Dedifferentiated amniotic fluid mesenchymal stem cell (primary cell): ENCODE measurements at regions not wholly inside any gene's neighbourhood (a gene's known extent, or its start where the extent isn't known, plus 50 kb on each side); places are given as distances from the start of the nearest gene placed in this dataset.

Experiments
- DNase-seq: peaks from one replicate; pipeline ENCODE4 v3.0.0-alpha.2; 2016; ENCODE audit errors: extremely low spot score

- DNase-seq, result no peak
Observed at GRCh38 chr12:93944911-93945310, 203.5 kb upstream of the PLXNC1 start.

- DNase-seq, result no peak
Observed at GRCh38 chr12:93946542-93947150, 201.7 kb upstream of the PLXNC1 start.

DNA sequence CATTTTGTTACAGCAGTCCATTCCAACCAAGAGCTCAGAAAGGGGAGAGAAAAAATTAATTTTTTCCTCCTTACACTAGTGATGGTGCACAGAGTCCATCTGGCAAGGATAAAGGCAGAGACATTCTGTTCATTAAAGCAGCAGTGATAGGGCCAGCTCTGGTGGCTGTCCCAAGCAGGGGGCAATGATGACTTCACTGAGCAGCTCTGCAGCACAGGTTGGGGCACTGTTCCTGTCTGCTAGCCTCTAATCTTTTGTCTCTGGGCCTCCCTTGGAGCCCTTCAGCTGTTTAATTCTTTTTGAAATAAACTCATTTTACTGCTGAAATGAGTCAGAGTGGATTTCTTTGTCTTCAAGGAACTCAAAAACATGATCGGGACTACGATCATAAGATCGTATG, 200.9 kb upstream of the PLXNC1 start:
- no peak for DNase-seq

GRCh38 chr12:93950311-93950710, 198.1 kb upstream of the PLXNC1 start:
- no peak for DNase-seq

GRCh38 chr12:93954166-93955112, 193.9 kb upstream of the PLXNC1 start:
- no peak for DNase-seq

- no peak for DNase-seq
Observed at GRCh38 chr12:93956551-93956950, 191.8 kb upstream of the PLXNC1 start.

DNA sequence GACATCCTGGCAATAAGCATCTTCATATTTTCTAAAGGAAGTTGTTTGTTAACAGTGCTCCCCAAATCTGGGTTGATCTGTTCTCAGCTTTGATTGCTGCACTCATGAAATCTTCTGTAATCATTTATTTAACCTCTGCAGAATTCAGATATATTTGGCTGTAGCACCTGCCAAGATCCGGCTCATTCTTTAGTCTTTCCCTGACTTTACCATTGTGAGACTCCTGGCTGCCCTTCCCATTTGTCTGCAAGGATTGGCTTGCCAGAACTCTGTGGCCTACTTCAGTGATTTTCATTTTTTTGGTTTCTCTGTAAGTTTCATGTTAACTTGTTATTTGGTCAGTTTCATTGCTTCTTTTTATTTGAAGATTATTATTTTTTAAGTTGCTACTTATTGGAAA, 191.2 kb upstream of the PLXNC1 start:
- no peak for DNase-seq

DNA sequence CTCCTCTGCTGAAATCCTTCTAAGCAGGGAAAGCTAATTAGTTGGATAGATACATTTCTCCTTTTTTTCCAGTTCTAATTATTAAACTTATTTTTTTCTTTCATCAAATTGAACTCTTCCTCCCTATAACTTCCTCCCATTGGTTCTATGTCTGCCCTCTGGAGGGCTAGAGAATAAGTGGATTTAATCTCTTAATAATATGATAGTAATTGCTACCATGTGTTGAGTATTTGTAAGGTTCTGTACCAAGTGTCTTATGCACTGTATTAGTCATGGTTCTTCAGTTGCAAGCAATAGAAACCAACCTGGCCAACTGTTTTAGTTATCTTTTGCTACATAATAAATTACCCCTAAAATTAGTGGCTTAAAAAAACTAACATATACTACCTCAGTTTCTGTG, 190.5 kb upstream of the PLXNC1 start:
- DNase-seq, result no peak

- no peak for DNase-seq
Observed at GRCh38 chr12:93959657-93960056, 188.7 kb upstream of the PLXNC1 start.

GRCh38 chr12:93960521-93960920, 187.9 kb upstream of the PLXNC1 start:
- DNase-seq, result no peak

DNA sequence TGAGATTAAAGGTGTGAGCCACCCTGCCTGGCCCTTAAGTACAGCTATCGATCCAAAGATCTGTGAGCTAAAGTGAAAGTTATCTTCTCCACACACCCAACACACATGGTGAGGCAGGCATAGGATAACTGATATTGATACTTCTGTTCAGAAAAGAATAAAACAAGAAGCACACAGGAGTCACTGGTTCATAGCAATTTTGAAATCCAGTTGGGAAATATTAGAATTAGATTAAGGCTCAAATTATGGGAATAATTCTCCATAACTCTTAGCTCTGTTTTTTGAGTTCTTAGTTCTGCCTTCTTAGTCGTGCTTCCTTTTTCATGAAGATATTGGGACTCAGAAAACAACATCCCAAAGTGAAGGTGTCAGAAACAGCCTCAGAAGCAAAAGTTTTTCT, 186.0 kb upstream of the PLXNC1 start:
- no peak for DNase-seq

GRCh38 chr12:93964936-93965335, 183.4 kb upstream of the PLXNC1 start:
- DNase-seq, result no peak

DNA sequence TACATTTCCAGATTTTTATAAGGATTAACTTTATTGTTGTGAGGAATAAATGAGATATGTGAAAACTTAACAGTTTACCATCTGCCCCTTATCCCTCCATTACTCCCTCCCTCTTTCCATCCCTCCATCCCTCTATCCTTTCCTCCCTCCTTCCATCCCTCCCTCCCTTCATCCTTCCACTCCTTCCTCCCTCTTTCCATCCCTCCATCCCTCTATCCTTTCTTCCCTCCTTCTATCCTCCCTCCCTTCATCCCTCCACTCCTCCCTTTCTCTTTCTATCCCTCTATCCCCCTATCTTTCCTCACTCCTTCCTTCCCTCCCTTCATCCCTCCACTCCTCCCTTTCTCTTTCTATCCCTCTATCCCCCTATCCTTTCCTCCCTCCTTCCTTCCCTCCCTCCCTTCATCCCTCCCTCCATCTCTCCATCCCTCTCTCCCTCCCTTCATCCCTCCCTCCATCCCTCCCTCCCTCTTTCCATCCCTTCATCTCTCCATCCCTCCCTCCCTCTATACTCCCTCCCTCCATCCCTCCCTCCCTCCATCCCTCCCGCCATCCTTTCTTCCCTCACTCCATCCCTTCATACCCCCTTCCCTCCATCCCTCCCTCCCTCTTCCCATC, 181.8 kb upstream of the PLXNC1 start:
- DNase-seq, result no peak

DNA sequence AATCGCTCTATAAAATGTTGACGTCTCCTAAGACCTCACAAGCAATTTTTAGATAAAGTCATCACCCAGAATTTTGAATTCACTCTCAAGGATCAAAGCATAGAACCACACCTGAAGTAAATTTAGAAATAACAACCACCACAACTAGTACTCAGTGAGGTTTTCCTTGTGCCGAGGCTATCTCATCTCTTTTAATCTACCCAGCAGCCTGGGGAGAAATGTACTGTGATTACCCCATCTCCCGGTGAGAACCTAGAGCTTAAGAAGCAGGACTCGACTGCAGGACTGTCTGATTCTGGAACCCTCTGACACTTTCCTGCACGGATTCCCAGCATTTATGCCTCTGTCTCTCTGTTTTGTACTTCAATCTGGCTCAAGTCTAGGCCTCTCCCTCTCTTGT, 180.9 kb upstream of the PLXNC1 start:
- no peak for DNase-seq

GRCh38 chr12:93968536-93969285, 179.7 kb upstream of the PLXNC1 start:
- DNase-seq, result no peak

- no peak for DNase-seq
Observed at GRCh38 chr12:93970900-93971688, 177.3 kb upstream of the PLXNC1 start.

DNA sequence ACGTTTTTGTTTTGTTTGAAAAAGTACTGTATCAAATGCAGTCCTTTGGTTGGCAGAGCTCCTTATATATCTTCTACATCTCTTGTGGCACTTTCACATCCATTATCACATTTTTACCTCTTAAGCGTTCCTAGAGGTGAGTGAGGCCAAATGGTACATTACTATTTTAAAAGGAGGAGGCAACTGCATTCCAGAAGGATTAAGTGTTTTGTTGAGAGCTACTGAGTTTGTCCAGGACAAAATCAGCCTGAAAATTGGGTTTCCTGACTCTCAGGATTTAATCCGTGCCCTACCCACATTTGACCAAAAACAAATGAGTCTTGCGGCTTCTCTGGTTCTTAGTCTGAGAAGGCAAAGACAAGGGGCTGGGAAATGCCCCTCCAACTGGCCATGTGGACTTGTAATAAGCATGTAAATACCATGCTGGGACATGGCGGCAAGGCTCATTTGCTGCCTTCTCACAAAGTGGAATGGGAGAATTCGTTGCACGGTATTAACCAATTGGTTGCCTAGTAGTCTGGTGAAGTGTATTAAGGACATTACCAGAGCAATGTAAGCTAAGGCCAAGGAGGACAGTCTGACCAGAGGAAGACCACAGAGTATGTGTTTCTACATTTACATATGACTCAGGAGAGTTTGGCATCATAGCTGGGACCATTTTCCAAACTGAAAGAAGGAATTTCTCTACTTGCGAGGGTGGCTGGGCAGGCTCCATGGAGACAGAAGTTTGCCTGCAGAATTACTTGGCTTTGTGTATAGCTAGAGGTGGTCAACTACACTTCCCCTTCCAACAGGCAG, 175.8 kb upstream of the PLXNC1 start:
- DNase-seq, result peak; percentile 19

- no peak for DNase-seq
Observed at GRCh38 chr12:93974252-93974651, 174.1 kb upstream of the PLXNC1 start.

- no peak for DNase-seq
Observed at GRCh38 chr12:93976024-93976423, 172.4 kb upstream of the PLXNC1 start.

DNA sequence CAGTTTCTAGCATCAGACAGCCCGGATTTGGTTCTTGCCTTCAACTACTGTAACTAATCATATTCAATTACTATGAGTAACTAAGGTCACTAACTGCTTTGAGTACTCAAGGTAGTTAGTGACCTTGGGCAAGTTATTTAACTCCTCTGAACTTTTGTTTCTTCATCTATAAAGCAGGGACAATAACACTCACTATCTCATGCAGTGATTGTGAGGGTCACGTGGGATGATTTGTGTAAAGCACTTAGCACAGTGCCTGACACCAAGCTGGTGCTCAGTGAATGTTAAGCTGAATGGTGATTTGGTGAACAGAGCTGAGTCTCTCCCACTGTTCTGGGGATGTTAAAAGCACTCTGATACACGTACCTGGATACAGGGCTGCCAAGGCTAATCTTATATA, 171.3 kb upstream of the PLXNC1 start:
- DNase-seq, result no peak
